Ishikawa (cell line): ENCODE measurements at regions not wholly inside any gene's neighbourhood (a gene's known extent, or its start where the extent isn't known, plus 50 kb on each side); places are given as distances from the start of the nearest gene placed in this dataset.

Experiments
- CEBPB ChIP-seq: IDR thresholded peaks from 2 replicates; pipeline ENCODE4 v1.6.1; 2012
- CREB1 ChIP-seq: IDR thresholded peaks from 2 replicates; pipeline ENCODE4 v1.6.1; 2012; ENCODE audit warnings: low read depth
- EGR1 ChIP-seq: IDR thresholded peaks from 2 replicates; pipeline ENCODE4 v1.6.1; 2012
- EP300 ChIP-seq: IDR thresholded peaks from 2 replicates; pipeline ENCODE4 v1.6.1; 2012; ENCODE audit warnings: borderline replicate concordance
- FOXM1 ChIP-seq: IDR thresholded peaks from 2 replicates; pipeline ENCODE4 v1.6.1; 2012; ENCODE audit warnings: low read depth, borderline replicate concordance
- NFIC ChIP-seq: IDR thresholded peaks from 2 replicates; pipeline ENCODE4 v1.6.1; 2012
- RAD21 ChIP-seq: IDR thresholded peaks from 2 replicates; pipeline ENCODE4 v1.6.1; 2012; ENCODE audit warnings: low read depth
- TAF1 ChIP-seq: IDR thresholded peaks from 2 replicates; pipeline ENCODE4 v1.6.1; 2012; ENCODE audit warnings: low read depth, mild to moderate bottlenecking
- TCF12 ChIP-seq: IDR thresholded peaks from 2 replicates; pipeline ENCODE4 v1.6.1; 2012; ENCODE audit warnings: low read depth
- TEAD4 ChIP-seq: IDR thresholded peaks from 2 replicates; pipeline ENCODE4 v1.6.1; 2012
- YY1 ChIP-seq: IDR thresholded peaks from 2 replicates; pipeline ENCODE4 v1.6.1; 2012; ENCODE audit warnings: low read depth
- ZBTB7A ChIP-seq: IDR thresholded peaks from 2 replicates; pipeline ENCODE4 v1.6.1; 2012; ENCODE audit warnings: low read depth
- TF ChIP-seq, protein P1 (sequence below): IDR thresholded peaks from 2 replicates; pipeline ENCODE4 v1.6.1; 2012
- TF ChIP-seq, protein P2 (sequence below): IDR thresholded peaks from 2 replicates; pipeline ENCODE4 v1.6.1; 2012; ENCODE audit warnings: low read depth, mild to moderate bottlenecking
- TF ChIP-seq, protein P3 (sequence below): IDR thresholded peaks from 2 replicates; pipeline ENCODE4 v1.6.1; 2012

DNA sequence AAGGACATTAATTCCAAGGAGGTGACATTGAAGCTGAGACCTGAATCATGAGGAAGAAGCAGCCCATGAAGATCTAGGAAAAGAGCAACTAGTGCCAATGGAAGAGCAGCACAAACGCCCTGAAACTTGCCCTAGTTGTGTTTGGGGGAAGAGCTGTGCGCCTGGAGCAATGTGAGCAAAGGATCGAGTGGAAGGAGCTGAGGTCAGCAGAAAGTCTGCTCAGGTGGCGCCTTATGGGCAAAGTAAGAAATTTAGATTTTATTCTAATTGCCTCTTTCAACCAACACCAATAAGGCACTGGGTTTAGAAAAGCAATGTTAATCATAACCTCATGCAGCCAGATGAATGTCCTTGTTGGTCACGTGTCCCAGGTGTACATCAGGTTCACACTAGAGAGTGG is 226.0 kb upstream of the THSD7B start:
- no peak for TF ChIP-seq TCF12
- TF ChIP-seq EP300, result no peak
- no peak for TF ChIP-seq TAF1
- TF ChIP-seq, protein P1, sequence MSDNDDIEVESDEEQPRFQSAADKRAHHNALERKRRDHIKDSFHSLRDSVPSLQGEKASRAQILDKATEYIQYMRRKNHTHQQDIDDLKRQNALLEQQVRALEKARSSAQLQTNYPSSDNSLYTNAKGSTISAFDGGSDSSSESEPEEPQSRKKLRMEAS, result no peak
- TF ChIP-seq EGR1, result no peak

DNA sequence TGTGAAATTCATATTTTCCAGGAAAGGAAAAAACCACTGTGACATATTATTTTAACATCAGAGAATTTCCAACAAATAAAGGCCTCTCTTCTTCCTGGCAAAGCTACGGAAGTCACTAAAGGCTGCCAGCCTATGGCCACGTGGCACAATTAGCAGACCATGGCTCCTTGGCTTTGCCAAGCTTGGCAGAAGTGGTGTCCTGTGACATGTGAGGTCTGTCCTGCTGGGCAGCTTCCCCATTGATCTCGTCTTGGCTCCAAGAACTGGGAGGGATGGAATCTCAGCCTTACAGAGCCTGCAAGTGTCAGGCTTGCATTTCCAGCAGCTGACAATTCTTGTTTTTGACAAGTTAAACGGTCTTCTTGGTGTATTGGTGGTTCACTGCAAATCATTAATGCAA is 226.9 kb upstream of the THSD7B start:
- TF ChIP-seq, protein P2, sequence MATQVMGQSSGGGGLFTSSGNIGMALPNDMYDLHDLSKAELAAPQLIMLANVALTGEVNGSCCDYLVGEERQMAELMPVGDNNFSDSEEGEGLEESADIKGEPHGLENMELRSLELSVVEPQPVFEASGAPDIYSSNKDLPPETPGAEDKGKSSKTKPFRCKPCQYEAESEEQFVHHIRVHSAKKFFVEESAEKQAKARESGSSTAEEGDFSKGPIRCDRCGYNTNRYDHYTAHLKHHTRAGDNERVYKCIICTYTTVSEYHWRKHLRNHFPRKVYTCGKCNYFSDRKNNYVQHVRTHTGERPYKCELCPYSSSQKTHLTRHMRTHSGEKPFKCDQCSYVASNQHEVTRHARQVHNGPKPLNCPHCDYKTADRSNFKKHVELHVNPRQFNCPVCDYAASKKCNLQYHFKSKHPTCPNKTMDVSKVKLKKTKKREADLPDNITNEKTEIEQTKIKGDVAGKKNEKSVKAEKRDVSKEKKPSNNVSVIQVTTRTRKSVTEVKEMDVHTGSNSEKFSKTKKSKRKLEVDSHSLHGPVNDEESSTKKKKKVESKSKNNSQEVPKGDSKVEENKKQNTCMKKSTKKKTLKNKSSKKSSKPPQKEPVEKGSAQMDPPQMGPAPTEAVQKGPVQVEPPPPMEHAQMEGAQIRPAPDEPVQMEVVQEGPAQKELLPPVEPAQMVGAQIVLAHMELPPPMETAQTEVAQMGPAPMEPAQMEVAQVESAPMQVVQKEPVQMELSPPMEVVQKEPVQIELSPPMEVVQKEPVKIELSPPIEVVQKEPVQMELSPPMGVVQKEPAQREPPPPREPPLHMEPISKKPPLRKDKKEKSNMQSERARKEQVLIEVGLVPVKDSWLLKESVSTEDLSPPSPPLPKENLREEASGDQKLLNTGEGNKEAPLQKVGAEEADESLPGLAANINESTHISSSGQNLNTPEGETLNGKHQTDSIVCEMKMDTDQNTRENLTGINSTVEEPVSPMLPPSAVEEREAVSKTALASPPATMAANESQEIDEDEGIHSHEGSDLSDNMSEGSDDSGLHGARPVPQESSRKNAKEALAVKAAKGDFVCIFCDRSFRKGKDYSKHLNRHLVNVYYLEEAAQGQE, result no peak
- TF ChIP-seq CREB1 (no peak), FOXM1 (no peak), TAF1 (no peak)

DNA sequence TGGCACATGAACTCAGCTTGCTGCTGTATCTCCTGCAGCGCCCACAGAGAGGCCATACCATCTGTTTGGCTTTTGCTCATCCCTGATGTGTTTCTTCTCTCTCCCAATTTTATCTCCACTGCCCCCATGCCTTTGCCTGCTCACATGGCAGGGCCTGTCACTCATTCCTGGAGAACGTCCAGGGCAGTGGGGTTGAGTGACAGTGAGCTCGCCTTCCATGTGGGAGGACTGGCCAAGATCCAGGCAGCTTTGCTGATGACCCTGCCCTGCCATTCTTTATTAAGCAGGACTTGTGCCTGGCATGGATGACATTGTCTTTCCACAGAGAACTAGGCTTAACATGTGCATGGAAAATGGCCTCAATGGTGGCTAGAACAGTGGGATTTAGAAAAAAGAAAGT is 230.5 kb upstream of the THSD7B start:
- no peak for TF ChIP-seq FOXM1
- TF ChIP-seq EP300, result no peak
- TF ChIP-seq NFIC, result no peak
- no peak for TF ChIP-seq TAF1
- no peak for TF ChIP-seq TEAD4
- TF ChIP-seq RAD21, result no peak
- TF ChIP-seq CREB1, result no peak
- no peak for TF ChIP-seq CEBPB
- TF ChIP-seq, protein P3, sequence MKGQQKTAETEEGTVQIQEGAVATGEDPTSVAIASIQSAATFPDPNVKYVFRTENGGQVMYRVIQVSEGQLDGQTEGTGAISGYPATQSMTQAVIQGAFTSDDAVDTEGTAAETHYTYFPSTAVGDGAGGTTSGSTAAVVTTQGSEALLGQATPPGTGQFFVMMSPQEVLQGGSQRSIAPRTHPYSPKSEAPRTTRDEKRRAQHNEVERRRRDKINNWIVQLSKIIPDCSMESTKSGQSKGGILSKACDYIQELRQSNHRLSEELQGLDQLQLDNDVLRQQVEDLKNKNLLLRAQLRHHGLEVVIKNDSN, result no peak
- TF ChIP-seq TCF12, result no peak

DNA sequence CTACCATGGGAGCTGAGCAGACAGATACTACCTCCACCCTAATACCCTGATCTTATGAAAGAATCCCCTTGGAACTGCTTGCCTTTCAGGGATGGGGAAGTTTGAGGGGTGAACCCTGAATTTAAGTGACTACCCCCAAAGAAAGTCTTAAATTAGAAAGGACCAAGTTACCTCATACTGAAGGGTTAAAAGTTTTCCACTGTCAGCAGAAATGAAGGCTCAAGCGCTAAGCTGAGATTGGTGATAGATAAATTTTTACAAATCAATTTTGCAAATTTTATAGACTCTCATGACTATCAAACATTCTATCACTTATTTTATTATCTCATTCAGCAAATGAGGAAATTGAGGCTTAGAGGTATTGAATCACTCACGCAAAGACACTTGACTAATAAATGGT is 233.2 kb upstream of the THSD7B start:
- no peak for TF ChIP-seq TEAD4
- TF ChIP-seq RAD21, result no peak
- TF ChIP-seq, protein P3, result no peak
- TF ChIP-seq EGR1, result no peak
- no peak for TF ChIP-seq FOXM1
- TF ChIP-seq CEBPB, result no peak
- no peak for TF ChIP-seq EP300
- no peak for TF ChIP-seq CREB1
- no peak for TF ChIP-seq ZBTB7A
- TF ChIP-seq, protein P2, result no peak
- TF ChIP-seq YY1, result no peak
- TF ChIP-seq NFIC, result no peak
- no peak for TF ChIP-seq TAF1
- TF ChIP-seq, protein P1, result no peak
- no peak for TF ChIP-seq TCF12

DNA sequence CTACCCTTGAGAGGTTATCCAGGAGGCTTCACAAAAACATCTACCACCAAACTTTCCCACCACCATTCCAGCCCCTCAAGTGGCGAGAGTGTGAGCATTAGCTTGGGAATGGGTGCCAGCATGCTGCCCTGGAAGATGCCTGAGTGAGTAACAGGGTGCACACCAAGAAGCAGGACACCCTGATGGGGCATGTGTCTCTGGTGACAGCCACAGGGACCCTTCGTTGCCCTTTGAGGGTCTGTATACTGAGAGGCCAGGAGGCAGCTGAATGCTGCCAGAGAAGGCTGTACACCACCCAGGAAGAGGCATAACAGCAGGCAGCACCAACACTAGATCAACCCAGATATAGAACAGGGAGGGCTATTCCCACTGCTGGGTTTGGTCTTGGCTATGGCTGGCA is 233.6 kb upstream of the THSD7B start:
- TF ChIP-seq NFIC (no peak), FOXM1 (no peak), EP300 (no peak), ZBTB7A (no peak), TCF12 (no peak), EGR1 (no peak), TEAD4 (no peak), CREB1 (no peak), YY1 (no peak), RAD21 (no peak), TAF1 (no peak), CEBPB (no peak)
- TF ChIP-seq, protein P1, result no peak
- TF ChIP-seq, protein P2, result no peak
- TF ChIP-seq, protein P3, result no peak
